HG03159 (cell line): ENCODE measurements at regions not wholly inside any gene's neighbourhood (a gene's known extent, or its start where the extent isn't known, plus 50 kb on each side); places are given as distances from the start of the nearest gene placed in this dataset.

Experiments used
- ATAC-seq: cut with Tn5 transposase; IDR thresholded peaks from one replicate; pipeline ENCODE4 v1.9.1; 2021; ENCODE audit warnings: mild to moderate bottlenecking, moderate library complexity; ENCODE audit not compliant: unreplicated experiment

DNA sequence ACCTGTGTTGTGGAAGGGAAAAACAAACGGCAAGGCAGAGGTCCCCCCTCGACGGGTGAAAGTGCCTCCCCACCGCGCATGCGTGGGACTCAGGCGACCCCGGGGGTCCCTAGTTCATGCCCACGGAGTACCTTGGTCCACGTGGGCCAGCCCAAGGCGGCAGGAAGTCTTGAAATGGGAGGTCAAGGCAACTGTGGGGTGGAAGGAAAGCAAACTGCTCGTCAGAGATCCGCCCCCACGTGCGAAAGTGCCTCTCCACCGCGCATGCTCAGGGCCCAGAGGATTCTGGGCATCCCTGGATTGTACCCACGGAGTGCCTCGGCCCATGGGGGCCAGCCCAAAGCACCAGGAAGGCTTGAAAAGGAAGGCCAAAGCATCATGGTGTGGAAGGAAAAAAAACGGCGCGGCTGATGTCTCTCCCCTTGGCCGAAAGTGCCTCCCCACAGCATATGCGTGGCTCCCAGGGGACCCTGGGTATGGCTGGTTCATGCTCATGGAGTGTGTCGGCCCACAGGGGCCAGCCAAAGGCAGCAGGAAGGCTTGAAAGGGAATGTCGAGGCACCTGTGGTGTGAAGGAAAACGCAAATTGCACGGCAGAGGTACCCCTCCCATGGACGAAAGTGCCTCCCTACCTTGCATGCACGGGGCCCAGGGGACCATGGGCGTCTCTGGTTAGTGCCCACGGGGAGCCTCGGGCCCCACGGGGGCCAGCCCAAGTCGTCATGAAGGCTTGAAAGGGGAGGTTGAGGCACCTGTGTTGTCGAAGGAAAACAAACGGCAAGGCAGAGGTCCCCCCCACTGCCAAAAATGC is 369.7 kb downstream of the ALG10 start:
- ATAC-seq, result no peak

DNA sequence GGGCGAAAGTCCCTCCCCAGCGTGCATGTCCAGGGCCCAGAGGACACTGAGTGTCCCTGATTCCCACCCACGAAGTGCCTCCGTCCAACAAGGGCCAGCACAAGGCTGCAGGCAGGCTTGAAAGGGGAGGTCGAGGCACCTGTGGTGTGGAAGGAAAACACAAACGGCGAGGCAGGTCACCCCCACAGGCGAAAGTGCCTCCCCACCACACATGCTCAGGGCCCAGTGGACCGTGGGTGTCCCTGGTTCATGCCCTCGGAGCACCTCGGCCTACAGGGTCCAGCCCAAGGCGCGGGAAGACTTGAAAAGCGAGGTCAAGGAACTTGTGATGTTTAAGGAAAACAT is 370.4 kb downstream of the ALG10 start:
- ATAC-seq, result no peak

DNA sequence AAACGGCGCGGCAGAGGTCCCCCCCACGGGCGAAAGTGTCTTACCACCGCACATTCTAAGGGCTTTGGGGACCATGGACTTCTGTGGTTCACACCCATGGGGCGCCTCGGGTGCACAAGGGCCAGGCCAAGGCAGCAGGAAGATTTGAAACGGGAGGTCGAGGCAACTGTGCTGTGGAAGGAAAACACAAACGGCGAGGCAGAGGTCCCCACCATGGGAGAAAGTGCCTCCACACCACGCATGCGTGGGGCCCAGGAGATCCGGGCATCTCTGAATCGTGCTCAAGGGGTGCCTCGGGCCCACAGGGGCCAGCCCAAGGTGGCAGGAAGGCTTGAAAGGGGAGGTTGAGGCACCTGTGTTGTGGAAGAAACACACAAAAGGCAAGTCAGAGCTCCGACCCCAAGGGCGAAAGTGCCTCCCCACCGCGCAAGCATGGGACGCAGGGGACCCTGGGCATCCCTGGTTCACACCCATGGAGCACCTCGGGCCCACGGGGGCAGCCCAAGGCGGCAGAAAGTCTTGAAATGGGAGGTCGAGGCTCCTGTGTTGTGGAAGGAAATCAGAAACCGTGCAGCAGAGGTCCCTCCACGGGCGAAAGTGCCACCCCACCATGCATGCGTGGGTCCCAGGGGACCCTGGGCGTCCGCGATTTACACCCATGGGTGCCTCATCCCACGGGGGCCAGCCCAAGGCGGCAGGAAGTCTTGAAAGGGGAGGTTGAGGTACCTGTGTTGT is 371.0 kb downstream of the ALG10 start:
- ATAC-seq, result no peak

GRCh38 chr12:34393821-34394150 is 371.5 kb downstream of the ALG10 start:
- no peak for ATAC-seq

DNA sequence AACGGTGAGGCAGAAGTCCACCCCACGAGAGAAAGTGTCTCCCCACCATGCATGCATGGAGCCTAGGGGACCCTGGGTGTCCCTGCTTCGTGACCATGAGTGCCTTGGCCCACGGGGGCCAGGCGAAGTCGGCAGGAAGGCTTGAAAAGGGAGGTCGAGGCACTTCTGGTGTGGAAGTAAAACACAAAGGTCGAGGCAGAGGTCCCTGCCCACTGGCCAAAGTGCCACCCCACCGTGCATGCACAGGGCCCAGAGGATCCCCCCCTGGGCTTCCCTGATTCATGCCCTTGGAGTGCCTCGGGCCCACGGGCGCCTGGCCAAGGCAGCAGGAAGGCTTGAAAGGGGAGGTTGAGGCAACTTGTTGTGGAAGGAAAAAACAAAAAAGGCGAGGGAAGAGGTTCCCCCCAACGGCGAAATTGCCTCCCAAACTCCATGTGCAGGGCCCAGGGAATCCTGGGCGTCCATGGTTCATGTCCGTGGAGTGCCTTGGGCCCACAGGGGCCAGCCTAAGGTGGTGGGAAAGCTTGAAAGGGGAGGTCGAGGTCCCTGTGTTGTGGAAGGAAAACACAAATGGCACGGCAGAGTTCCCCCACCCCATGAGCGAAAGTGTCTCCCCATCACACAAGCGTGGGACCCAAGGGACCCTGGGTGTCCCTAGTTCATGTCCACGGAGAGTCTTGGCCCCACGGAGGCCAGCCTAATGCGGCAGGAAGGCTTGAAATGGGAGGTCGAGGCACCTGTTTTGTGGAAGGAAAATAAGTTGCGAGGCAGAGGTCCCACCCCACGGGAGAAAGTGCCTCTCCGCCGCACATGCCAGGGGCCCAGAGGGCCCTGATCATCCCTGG is 372.1 kb downstream of the ALG10 start:
- no peak for ATAC-seq

DNA sequence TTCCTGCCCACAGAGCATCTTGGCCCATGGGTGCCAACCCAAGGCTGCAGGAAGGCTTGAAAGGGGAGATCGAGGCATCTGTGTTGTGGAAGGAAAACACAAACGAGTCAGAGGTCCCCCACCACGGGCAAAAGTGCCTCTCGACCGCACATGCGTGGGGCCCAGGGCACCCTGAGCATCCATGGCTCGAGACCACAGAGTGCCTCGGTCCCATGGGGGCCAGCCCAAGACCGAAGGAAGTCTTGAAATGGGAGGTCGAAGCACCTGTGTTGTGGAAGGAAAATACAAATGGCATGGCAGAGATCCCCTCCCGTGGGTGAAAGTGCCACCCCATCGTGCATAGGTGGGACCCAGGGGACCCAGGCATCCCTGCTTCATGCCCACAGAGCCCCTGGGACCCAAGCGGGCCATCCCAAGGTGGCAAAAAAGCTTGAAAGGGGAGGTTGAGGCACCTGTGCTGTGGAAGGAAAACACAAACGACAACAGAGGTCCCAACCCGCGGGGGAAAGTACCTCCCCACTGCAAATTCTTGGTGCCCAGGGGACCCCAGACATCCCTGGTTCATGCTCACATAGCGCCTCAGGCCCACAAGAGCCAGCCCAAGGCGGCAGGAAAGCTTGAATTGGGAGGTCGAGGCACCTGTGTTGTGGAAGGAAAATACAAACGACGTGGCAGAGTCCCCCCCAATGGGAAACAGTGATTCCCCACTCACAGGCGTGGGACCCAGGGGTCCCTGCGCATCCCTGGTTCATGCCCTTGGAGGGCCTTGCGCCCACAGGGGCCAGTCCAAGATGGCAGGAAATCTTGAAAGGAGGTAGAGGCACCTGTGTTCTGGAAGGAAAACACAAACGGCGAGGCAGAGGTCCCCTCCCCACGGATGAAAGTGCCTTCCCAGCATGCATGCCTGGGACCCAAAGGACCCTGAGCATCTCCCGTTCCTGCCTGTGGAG is 373.0 kb downstream of the ALG10 start:
- ATAC-seq, result no peak

DNA sequence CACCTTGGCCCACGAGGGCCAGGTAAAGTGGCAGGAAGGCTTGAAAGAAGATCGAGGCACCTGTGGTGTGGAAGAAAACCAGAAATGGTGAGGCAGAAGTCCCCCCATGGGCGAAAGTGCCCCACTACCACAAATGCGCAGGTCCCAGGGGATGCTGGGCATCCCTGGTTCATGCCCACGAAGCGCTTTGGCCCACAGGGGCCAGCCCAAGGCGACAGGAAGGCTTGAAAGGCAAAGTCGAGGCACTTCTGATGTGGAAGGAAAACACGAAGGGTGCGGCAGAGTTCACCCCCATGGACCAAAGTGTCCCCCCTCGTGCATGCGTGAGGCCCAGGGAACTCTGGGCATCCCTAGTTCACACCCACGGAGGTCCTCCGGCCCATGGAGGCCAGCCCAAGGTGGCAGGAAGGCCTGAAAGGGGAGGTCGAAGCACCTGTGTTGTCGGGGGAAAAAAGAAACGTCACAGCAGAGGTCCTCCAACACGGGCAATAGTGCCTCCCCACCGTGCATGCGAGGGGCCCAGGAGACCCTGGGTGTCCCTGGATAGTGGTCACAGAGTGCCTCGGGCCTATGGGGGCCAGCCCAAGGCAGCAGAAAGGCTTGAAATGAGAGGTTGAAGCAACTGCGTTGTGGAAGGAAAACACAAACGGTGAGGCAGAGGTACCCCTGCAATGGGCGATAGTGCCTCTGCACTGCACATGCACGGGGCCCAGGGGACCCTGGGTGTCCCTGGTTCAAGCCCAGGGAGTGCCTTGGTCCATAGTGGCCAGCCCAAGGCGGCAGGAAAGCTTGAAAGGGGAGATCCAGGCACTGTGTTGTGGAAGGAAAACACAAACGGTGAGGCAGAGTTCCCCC is 373.9 kb downstream of the ALG10 start:
- no peak for ATAC-seq

DNA sequence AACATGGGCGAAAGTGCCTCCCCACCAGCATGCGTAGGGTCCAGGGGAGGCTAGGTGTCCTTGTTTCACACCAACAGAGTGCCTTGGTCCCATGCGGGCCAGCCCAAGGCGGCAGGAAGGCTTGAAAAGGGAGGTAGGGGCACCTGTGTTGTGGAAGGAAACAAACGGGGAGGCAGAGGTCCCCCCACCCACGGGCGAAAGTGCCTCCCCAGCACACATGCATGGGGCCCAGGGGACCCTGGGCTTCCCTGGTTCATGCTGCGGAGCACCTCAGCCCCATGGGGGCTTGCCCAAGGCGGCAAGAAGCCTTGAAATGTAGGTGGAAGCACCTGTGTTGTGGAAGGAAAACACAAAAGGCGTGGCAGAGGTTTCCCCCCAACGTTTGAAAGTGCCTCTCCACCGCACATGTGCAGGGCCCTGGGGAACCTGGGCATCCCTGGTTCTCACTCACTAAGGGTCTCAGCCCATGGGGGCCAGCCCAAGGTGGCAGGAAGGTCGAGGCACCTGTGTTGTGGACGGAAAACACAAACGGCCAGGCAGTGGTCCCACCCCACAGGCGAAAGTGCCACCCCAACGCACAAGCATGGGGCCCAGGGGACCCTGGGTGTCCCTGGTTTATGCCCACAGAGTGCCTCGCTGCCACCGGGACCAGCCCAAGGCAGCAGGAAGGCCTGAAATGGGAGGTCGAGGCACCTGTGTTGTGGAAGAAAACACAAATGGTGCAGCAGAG is 374.7 kb downstream of the ALG10 start:
- no peak for ATAC-seq

DNA sequence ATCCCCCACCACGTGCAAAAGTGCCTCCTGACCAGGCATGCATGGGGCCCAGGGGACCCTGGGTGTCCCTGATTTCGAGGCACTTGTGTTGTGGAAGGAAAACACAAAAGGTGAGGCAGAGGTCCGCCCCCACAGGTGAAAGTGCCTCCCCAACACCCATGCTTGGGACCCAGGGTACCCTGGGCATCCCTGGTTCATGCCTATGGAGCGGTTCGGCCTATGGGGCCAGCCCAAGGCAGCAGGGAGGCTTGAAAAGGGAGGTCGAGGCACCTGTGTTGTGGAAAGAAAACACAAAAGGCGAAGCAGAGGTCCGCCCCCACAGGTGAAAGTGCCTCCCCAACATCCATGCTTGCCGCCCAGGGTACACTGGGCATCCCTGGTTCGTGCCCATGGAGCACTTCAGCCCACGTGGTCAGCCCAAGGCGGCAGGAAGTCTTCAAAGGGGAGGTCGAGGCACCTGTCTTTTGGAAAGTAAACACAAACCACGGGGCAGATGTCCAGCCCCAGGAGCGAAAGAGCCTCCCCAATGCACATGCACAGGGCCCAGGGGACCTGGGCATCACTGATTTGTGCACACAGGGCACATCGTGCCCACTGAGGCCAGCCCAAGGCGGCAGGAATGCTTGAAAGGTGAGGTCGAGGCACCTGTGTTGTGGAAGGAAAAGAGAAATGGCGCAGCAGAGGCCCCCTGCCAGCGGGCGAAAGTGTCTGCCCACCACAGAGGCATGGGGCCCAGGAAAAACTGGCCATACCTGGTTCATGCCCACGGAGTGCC is 375.5 kb downstream of the ALG10 start:
- ATAC-seq, result no peak

GRCh38 chr12:34398366-34398705 is 376.0 kb downstream of the ALG10 start:
- no peak for ATAC-seq

DNA sequence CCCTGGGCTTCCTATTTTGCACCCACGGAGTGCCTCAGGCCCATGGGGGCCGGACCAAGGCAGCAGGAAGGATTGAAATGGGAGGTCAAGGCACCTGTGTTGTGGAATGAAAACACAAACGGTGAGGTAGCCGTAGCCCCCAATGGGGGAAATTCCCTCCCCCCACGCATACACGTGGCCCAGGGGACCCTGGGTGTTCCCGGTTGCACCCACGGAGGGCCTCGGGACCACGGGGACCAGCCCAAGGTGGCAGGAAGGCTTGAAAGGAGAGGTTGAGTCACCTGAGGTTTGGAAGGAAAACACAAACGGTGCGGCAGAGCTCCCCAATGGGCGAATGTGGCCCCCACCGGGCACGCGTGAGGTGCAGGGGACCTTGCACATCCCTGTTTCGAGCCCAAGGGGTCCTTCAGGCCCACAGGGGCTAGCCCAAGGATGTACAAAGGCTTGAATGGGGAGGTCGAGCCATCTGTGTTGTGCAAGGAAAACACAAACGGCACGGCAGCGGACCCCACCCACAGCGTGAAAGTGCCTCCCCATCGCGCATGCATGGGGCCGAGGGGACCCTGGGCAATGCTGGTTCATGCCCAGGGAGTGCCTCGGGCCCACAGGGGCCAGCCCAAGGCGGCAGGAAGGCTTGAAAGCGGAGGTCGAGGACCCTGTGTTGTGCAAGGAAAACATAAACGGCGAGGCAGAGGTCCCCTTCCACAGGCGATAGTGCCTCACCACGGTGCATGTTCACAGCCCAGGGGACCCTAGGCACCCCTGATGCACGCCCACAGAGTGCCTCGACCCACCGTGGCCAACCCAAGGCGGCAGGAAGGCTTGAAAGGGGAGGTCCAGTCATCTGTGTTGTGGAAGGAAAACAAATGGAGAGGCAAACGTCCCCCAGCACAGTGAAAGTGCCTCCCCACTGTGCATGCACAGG is 376.7 kb downstream of the ALG10 start:
- ATAC-seq, result no peak

- ATAC-seq, result no peak
Measured at GRCh38 chr12:34399631-34400410, 377.5 kb downstream of the ALG10 start.

- no peak for ATAC-seq
Measured at GRCh38 chr12:34400411-34400881, 378.1 kb downstream of the ALG10 start.

DNA sequence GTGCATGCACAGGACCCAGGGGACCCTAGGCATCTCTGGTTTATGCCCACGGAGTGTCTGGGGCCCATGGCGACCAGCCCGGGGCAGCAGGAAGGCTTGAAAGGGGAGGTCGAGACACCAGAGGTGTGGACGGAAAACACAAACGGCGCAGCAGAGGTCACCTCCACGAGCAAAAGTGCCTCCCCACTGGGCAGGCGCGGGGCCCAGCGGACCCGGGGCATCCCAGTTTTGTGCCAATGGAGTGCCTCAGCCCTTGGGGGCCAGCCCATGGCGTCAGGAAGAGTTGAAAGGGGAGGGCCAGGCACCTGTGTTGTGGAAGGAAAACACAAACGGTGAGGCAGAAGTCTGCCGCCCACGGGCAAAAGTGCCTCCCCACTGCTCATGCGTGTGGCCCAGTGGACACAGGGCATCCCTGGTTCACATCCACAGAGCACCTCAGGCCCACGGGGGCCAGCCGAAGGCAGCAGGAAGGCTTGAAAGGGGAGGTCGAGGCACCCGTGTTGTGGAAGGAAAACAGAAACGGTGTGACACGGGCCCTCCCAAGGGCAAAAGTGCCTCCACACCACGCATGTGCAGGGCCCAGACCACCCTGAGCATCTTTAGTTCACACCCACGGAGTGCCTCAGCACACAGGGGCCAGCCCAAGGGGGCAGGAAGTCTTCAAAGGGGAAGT is 378.8 kb downstream of the ALG10 start:
- no peak for ATAC-seq

DNA sequence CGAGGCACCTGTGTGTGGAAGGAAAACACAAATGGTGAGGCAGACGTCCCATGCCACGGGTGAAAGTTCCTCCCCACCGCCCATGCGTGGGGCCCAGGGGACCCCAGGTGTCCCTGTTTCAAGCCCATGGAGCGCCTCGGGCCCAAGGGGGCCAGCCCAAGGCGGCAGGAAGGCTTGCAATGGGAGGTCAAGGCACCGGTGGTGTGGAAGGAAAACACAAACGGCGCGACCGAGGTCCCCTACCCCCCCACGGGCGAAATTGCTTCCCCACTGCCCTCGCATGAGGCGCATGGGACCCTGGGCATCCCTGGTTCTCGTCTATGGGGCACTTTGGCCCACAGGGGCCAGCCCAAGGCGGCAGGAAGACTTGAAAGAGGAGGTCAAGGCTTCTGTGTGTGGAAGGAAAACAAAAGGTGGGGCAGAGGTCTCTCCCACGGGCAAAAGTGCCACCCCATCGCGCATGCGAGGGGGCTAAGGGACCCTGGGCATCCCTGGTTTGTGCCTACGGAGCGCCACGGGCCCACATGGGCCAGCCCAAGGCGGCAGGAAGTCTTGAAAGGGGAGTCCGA is 379.4 kb downstream of the ALG10 start:
- ATAC-seq, result no peak
